ENCODE measurements at regions not wholly inside any gene's neighbourhood (a gene's known extent, or its start where the extent isn't known, plus 50 kb on each side); places are given as distances from the start of the nearest gene placed in this dataset.
"Not testable (repeated sequence)": the region's sequence is repeated elsewhere in the genome, so short reads cannot be mapped to it uniquely, and the experiment has no call there.

GRCh38 chr9:63289971-63290370 is 1995.0 kb downstream of the FOXD4L5 start:
- H3K27ac ChIP-seq: not testable (repeated sequence)

All from C4-2B (cell line).